ENCODE measurements at regions not wholly inside any gene's neighbourhood (a gene's known extent, or its start where the extent isn't known, plus 50 kb on each side); places are given as distances from the start of the nearest gene placed in this dataset.

DNA sequence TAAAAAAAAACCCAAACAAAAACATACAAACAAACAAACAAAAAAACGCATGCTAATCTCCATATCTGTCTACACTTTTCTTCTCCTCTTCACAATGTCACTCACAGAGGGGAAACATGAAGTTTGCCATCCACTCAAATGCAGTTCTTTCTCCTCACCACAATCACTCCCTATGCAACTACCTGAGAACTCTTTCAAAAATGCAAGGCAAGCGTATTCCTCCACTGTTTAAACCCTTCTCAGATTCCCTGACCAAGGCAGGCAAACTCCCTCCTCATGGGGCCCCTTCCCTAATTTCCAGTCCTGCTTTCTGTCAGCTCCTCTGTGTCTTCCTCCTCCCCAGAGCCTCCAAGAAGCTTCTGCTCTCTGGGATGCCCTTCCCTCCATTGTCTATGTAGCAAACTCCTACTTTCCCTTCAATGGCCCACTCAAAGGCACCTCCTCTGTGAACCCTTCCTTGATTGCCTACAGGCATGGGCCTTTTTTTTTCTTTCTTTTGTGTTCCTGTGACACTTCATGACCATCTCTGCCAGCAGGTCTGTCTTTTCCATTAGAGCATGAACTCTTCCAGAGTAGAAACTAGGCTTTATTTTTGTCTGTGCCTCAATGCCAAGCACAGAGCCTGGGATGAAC is 143.8 kb upstream of the SLC1A4 start:
- TF ChIP-seq, protein P1, sequence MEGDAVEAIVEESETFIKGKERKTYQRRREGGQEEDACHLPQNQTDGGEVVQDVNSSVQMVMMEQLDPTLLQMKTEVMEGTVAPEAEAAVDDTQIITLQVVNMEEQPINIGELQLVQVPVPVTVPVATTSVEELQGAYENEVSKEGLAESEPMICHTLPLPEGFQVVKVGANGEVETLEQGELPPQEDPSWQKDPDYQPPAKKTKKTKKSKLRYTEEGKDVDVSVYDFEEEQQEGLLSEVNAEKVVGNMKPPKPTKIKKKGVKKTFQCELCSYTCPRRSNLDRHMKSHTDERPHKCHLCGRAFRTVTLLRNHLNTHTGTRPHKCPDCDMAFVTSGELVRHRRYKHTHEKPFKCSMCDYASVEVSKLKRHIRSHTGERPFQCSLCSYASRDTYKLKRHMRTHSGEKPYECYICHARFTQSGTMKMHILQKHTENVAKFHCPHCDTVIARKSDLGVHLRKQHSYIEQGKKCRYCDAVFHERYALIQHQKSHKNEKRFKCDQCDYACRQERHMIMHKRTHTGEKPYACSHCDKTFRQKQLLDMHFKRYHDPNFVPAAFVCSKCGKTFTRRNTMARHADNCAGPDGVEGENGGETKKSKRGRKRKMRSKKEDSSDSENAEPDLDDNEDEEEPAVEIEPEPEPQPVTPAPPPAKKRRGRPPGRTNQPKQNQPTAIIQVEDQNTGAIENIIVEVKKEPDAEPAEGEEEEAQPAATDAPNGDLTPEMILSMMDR (IDR thresholded peaks at IDR 0.05), result no peak
- TF ChIP-seq EP300 (IDR thresholded peaks at IDR 0.05) (no peak), POLR2A (IDR thresholded peaks at IDR 0.05) (no peak)
